Calu3 (cell line): ENCODE measurements at regions not wholly inside any gene's neighbourhood (a gene's known extent, or its start where the extent isn't known, plus 50 kb on each side); places are given as distances from the start of the nearest gene placed in this dataset.

Source experiments
- BruUV-seq: library from RNA; stranded (reverse); fragments of 400-500 nt; replicated peaks from 2 replicates; lab custom pipeline; 2021; lab: Mats Ljungman, UMichigan
- CTCF ChIA-PET: fragments of 300-600 bp; sonication (Branson Sonifier 250); formaldehyde crosslinking; loops from one replicate; lab custom pipeline; 2022; ENCODE audit warnings: antibody characterized with exemption; lab: Charles Lee
- DNase-seq: peaks from one replicate; pipeline ENCODE4 v3.0.0; 2022
- H3K27ac Mint-ChIP-seq: one replicate; pipeline ENCODE4 v1.8.0; 2022; ENCODE audit warnings: mixed read lengths; ENCODE audit not compliant: unreplicated experiment
- H3K27me3 Mint-ChIP-seq: one replicate; pipeline ENCODE4 v1.8.0; 2022; ENCODE audit warnings: mixed read lengths; ENCODE audit not compliant: unreplicated experiment
- H3K36me3 Mint-ChIP-seq: one replicate; pipeline ENCODE4 v1.8.0; 2022; ENCODE audit warnings: mild to moderate bottlenecking, moderate library complexity, mixed read lengths; ENCODE audit not compliant: insufficient read depth, unreplicated experiment
- H3K4me1 Mint-ChIP-seq: one replicate; pipeline ENCODE4 v1.8.0; 2022; ENCODE audit warnings: mild to moderate bottlenecking, low read depth, mixed read lengths; ENCODE audit not compliant: unreplicated experiment
- H3K4me3 Mint-ChIP-seq: one replicate; pipeline ENCODE4 v1.8.0; 2022; ENCODE audit warnings: mild to moderate bottlenecking, low read depth, moderate library complexity, mixed read lengths; ENCODE audit not compliant: unreplicated experiment
- H3K9me3 Mint-ChIP-seq: one replicate; pipeline ENCODE4 v1.8.0; 2022; ENCODE audit warnings: low read depth, mixed read lengths; ENCODE audit not compliant: unreplicated experiment
- CTCF ChIP-seq: fragments of 200-600 bp; IDR thresholded peaks from one replicate; pipeline ENCODE4 v1.8.0; 2022; ENCODE audit warnings: antibody characterized with exemption; ENCODE audit not compliant: unreplicated experiment
- intact Hi-C: fragments of 100-400 bp; cut with micrococcal nuclease; formaldehyde crosslinking; loops from one replicate; pipeline ENCODE4 v1.10.0; 2022; ENCODE audit not compliant: unreplicated experiment

- no peak for DNase-seq
- H3K4me1 Mint-ChIP-seq: no peaks in the 10 kb centered on the region
- intact Hi-C loops: no loop called here
- no peak overlapping the region for H3K4me3 Mint-ChIP-seq
- H3K9me3 Mint-ChIP-seq: peaks cover 2% of the 10 kb centered on the region
- peaks cover 27% of the 10 kb centered on the region for H3K27me3 Mint-ChIP-seq
- TF ChIP-seq CTCF: no peak
- H3K36me3 Mint-ChIP-seq: no peaks in the 10 kb centered on the region
- CTCF ChIA-PET: no interaction called here
- H3K27ac Mint-ChIP-seq: no peak overlapping the region
- no TSS peak for BruUV-seq
These were observed 223.7 kb downstream of the CBLN1 start for GRCh38 chr16:49057936-49058335.

GRCh38 chr16:49057391-49057790, 224.2 kb downstream of the CBLN1 start:
- peaks cover 2% of the 10 kb centered on the region for H3K9me3 Mint-ChIP-seq
- H3K27me3 Mint-ChIP-seq: peaks cover 22% of the 10 kb centered on the region
- no TSS peak for BruUV-seq
- H3K36me3 Mint-ChIP-seq: no peaks in the 10 kb centered on the region
- CTCF ChIA-PET: no interaction called here
- H3K4me1 Mint-ChIP-seq: no peaks in the 10 kb centered on the region
- no peak overlapping the region for H3K27ac Mint-ChIP-seq
- no peak for TF ChIP-seq CTCF
- no peak overlapping the region for H3K4me3 Mint-ChIP-seq
- intact Hi-C loops: no loop called here
- DNase-seq: no peak

DNA sequence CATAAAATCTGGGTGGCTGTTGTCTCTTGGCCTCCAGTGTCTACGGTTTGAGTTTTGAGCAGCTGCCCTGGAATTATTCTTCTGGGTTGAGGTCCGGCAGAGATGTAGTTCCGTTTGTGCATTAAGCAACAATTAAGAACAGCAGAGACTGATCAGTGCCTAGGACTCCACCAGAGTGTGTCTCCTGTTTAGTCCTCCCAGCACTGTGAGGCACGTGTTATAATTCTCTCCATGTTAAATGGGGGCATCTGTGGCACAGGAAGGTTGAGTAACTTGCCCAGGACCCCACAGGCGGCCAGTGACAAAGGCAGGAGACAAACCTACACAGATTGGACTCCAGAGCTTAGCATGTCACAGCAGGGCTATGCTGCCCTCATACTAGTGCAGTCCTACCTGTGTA, 225.1 kb downstream of the CBLN1 start:
- H3K27me3 Mint-ChIP-seq: peaks cover 21% of the 10 kb centered on the region
- no peaks in the 10 kb centered on the region for H3K36me3 Mint-ChIP-seq
- intact Hi-C loops: no loop called here
- no peak for TF ChIP-seq CTCF
- BruUV-seq: no TSS peak
- H3K4me1 Mint-ChIP-seq: no peaks in the 10 kb centered on the region
- no peak for DNase-seq
- CTCF ChIA-PET: no interaction called here
- no peak overlapping the region for H3K27ac Mint-ChIP-seq
- H3K4me3 Mint-ChIP-seq: no peak overlapping the region
- no peaks in the 10 kb centered on the region for H3K9me3 Mint-ChIP-seq

DNA sequence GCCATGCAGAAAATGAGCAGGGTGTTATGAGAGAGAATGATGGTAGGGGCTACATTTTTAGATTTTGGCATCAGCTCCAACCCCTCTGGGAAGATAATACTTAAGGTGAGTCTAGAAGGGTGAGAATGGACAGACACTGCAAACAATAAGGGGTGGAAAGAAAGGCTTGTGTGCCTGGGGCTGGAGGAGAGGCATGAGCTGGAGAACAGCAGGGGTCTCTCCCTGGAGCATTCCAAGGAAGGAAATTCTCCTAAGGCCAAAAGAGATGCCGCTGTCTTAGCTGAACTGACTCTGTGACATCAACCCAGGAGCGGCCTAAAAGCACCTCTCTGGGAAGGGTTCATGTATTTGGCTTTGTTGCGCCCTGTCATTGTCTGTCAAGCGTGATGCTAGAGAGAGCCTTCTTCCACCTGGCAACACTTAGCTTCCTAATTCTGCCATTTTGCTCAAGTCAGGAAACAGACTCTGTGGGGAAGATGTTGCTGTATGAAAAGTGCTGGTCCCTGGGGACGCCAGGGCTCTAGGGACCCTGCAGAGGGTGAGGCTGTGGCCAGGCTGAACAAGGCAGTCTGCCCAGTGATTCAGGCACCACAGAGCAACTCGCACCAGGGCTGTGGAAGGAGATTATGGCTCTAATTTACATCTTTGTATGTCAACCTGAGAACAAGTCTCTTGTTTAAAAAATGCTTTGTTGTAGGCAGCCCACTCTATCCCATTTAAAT, 225.7 kb downstream of the CBLN1 start:
- no peak for TF ChIP-seq CTCF
- Mint-ChIP-seq H3K27ac (no peak overlapping the region), H3K4me3 (no peak overlapping the region), H3K27me3 (peaks cover 27% of the 10 kb centered on the region), H3K4me1 (no peaks in the 10 kb centered on the region), H3K9me3 (no peaks in the 10 kb centered on the region), H3K36me3 (no peaks in the 10 kb centered on the region)
- CTCF ChIA-PET: no interaction called here
- no TSS peak for BruUV-seq
- intact Hi-C loops: no loop called here
- DNase-seq: no peak
